HG02870 (cell line): ENCODE measurements at regions not wholly inside any gene's neighbourhood (a gene's known extent, or its start where the extent isn't known, plus 50 kb on each side); places are given as distances from the start of the nearest gene placed in this dataset.

Experiments
- ATAC-seq: cut with Tn5 transposase; IDR thresholded peaks from one replicate; pipeline ENCODE4 v1.9.1; 2021; ENCODE audit warnings: mild to moderate bottlenecking, moderate library complexity; ENCODE audit not compliant: unreplicated experiment

DNA sequence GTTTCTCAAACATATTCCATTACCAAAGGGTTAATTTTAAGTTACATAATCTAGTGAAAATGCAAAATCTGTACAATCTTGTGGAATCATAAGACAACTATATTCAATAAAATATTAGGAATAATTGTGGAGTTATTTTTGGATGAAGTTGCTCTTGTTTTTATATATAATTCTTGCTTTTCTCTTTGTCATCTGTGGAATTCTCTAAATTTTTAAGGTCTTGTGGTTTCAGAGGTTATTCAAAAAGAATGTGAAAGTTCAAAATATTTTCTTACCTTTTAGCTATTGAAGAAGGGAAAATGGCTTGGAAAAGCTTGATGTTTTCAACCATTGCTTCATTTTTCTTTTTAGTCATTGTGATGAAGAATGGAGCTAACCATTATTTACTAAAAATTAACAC lies 552.1 kb downstream of the TFEC start:
- ATAC-seq, result no peak

- ATAC-seq, result no peak
These were observed 553.3 kb downstream of the TFEC start for GRCh38 chr7:115477193-115477651.

DNA sequence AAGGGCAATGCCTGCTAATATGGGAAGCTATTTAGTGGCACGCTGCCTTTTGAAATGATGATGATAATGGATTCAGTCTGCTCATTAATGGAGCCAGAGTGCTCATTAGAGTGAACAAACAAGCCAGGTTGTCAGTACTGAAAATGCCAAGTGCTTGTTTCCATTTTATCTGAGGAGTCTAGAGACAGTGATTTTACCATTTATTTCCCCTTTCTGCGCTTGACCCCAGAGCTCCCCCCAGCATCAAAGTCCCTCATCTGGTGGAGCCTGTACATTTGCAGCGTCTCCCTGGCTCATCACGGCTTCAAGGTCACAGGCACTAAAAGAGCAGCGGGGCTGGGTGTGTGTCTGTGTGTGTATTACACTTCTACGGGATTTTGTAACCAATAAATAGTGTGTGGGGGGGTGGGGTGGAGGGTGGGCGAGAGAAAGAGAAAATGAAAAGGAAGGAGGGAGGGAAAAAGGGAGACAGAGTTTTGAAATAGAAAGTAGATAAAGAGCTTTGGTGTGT lies 553.8 kb downstream of the TFEC start:
- ATAC-seq, result no peak

GRCh38 chr7:115475761-115476385 lies 554.0 kb downstream of the MDFIC start:
- no peak for ATAC-seq

DNA sequence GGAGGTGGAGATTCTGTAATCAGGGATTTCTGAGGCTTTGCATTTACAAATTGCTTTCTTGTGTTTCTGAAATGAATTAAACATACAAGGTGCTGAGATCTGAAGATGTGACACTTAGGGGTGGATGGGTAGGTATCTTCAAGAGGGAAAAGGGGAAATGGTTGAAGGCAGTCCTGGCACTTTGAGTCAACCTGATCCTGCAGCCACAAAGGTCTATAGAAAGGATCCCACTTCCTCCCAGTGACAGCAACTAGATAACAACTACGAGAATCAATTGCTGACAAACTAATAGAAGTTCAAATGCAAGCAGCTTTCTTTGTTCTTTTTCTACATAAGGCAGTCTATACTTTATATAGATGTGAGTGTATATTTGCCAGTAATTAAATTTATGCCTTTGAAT lies 553.3 kb downstream of the MDFIC start:
- ATAC-seq, result no peak

GRCh38 chr7:115474137-115474536 lies 552.2 kb downstream of the MDFIC start:
- ATAC-seq, result no peak

- no peak for ATAC-seq
These were observed 550.0 kb downstream of the MDFIC start for GRCh38 chr7:115471891-115472290.

DNA sequence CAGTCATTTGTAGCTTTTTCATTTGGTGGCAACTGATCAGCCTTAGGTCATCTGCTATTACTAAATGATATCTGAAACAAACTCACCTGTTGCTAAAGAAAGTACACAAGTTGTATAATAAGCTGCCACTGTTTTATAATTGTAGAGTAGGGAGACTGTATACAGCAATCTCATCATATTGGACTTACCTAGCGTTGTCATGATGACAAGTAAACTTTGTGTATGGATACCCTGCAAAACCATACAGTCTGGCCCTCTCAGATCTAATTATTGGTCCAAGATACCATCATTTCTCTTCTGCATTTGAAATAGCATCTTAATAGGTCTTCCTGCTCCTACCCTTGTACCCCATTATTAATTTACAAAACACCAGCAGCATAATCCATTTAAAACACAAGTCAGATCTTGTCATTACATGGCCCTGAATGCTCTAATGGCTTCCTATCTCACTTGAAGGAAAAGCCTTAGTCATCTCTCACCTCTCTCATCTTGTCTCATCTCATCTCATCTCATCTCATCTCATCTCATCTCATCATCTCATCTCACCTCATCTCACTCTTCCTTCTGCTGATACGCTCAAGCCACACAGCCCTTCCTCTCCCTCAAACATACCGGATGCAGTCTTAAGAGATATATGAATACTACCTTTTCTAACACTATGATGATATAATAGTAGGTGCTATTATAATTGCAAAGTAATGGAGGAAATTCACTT lies 540.6 kb downstream of the MDFIC start:
- no peak for ATAC-seq

DNA sequence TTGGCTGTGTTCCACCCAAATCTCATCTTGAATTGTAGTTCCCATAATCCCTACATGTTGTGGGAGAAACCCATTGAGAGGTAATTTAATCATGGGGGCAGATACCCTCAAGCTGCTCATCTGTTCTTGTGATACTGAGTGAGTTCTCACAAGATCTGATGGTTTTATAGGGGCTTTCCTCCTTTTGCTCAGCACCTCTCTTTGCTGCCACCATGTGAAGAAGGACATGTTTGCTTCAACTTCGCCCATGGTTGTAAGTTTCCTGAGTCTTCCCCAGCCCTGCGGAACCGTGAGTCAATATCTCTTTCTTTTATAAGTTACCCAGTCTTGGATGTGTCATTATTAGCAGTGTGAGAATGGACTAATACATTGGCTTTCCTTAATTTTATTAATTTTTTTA lies 527.8 kb downstream of the MDFIC start:
- no peak for ATAC-seq

DNA sequence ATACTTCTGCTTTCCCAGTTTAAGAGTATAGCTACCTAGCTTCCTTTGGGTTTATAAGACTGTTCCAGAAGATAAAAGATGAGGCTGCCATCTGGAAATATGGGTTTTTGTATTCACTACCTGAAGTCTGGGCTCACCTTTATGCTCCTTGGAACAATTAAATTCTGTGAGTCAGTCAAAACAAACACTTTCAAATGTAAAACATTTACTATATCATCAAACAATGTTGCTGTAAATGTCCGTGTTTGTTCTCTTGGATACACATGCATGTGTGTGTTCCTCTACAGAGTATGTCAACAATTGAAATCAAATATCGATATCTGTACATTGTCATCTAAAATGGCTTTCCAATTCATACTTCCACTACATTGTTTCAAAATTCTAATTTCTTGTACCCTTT lies 525.6 kb downstream of the MDFIC start:
- no peak for ATAC-seq

DNA sequence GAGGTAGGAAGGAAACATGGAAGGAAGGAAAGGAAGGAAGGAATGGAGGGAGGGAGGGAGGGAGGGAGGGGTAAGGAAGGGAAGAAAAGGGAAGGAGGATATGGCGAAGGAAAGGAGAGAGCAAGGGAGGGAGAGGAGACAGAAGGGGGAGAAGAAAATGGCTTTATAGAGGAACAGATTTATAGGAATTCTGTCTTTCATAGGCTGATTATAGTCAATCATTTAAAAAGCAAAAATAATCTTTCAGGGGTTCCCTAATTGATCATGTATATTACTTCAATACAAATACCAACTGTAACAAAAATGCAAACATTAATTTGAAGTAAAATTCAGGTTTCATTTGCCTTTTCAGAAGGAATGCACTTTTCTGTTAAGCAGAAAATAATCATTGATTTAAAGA lies 519.1 kb downstream of the MDFIC start:
- ATAC-seq, result no peak

DNA sequence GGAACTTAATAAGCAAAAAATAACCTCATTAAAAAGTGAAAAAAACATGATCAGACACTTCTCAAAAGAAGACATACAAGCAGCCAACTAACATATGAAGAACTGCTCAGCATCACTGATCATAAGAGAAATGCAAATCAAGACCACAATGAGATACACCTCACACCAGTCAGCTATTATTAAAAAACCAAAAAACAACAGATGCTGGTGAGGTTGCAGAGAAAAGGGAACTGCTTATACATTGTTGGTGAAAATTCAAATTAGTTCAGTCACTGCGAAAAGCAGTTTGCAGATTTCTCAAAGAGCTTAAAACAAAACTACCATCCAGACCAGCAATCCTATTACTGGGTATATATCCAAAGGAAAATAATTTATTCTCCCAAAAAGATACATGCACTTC lies 513.3 kb downstream of the MDFIC start:
- ATAC-seq, result peak; percentile 94

DNA sequence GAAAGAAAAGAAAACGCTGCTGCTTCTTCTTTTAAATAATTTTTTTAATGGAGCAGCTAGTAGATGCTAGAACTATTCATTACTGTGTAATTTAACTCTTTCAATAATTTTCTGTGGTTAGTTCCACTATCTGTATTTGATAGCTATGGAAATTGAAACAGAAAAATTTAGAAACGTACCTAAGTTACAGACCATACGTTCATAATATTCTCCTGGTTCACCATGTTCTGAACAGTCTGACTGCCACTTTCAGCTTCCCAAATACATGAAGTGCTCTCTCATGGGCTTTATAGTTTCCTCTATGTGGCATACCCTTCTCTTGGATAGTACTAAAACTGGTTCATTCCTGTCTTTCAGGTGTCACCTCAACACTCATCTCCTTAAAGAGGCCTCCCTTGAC lies 508.0 kb downstream of the MDFIC start:
- no peak for ATAC-seq

- ATAC-seq, result no peak
These were observed 495.8 kb downstream of the MDFIC start for GRCh38 chr7:115417662-115418061.

GRCh38 chr7:115410972-115411686 lies 489.2 kb downstream of the MDFIC start:
- ATAC-seq, result peak; percentile 86

DNA sequence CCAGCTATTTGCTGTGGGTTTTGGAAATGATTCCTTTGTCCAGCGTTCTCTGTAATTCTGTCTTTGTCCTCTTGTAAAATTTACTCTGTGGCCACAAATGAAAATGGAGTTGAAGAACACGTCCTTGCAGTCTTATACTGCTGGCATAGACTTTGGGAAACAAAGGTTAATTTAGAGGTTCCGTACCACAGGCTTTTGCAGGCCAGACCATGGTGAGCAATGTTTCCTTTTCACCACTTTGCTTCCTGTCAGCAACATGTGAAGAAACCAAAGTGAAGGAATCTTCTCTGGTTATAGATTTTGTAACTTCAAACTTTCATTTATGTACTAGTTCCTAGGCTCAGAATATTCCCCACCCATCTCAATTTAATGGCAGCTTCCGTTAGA lies 488.5 kb downstream of the MDFIC start:
- ATAC-seq, result no peak

- ATAC-seq, result peak; percentile 39
These were observed 488.0 kb downstream of the MDFIC start for GRCh38 chr7:115409682-115410433.

DNA sequence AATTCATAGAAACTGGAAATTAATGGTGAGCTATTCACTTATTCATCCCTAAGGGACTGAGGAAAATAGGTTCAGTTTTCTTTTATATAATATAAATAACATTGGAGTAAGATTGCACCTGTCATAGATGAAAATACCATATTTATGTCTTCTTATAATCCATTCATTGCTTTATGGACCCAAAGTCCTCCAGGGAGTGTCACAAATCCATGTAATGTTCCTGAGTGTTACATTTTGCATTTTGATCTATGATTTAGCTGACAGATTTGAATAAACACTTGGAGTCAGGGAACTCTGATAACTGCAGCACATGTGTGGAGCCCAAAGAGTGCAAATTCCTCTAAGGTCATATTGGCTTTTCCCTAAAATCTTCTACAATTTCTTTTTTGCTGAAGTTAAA lies 484.3 kb downstream of the MDFIC start:
- no peak for ATAC-seq

GRCh38 chr7:115387137-115387536 lies 465.2 kb downstream of the MDFIC start:
- ATAC-seq, result no peak

- ATAC-seq, result no peak
These were observed 457.4 kb downstream of the MDFIC start for GRCh38 chr7:115379321-115379720.

- ATAC-seq, result no peak
These were observed 447.1 kb downstream of the MDFIC start for GRCh38 chr7:115368998-115369397.
